HCEC 1CT (cell line): ENCODE measurements at regions not wholly inside any gene's neighbourhood (a gene's known extent, or its start where the extent isn't known, plus 50 kb on each side); places are given as distances from the start of the nearest gene placed in this dataset.
"Not testable (repeated sequence)": the region's sequence is repeated elsewhere in the genome, so short reads cannot be mapped to it uniquely, and the experiment has no call there.

Experiments used
- DNase-seq: peaks from one replicate; pipeline ENCODE4 v3.0.0-alpha.2; 2017

- DNase-seq, result no peak
These were observed 636.2 kb upstream of the ANKRD30A start for GRCh38 chr10:36489181-36489580.

DNA sequence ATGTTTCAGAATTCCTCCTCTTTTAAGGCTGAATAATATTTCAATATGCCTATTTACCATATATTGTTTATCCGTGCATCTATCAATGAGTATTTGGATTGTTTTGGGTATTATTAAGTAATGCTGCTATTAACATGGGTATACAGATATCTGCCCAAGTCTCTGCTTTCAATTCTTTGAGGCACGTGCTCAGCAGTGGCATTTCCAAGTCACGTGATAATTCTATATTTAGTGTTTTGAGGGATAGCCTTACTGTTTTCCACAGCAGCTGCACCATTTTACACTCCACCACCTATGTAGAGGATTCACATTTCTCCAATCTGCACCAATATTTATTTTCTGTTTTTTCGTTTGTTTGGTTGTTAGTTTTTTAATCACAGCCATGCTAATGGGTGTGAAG is 636.8 kb upstream of the ANKRD30A start:
- no peak for DNase-seq

DNA sequence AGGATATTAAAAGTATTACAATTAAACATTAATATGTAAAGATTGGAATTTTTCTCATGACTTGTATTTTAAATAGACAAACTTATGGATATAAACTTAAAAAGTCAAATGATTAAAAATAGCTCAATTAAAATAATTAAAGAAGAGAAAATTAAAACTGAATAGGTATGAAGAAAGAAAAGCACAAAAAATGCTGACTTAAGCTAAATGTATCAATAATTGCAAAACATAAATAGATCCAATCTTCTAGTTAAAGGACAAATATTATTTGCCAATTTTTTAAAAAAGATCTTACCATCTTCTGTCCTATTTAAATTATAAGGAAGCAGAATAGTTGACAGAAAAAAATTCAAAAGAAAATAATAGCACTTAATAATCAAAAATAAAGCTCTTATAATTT is 646.3 kb upstream of the ANKRD30A start:
- no peak for DNase-seq

DNA sequence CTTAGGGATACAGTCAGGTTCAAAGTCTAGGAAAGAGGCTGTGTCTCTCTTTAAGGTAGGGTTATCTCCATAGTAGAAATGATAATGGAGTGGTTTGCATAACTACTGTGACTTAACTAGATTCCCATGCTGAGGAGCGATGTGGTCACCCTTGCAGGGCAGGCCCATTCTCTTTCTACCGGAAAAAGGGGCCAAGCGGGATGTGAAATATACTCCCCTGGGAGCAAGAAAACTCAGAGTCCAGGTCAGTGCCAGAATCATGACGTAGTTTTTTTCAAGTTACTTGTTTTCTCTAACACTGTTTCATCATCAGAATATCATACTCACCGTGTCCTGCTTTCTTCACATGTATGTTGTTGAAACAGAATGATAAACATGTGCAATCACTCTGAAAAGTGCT is 649.0 kb upstream of the ANKRD30A start:
- DNase-seq, result no peak

- peak; percentile 15 for DNase-seq
These were observed 649.7 kb upstream of the ANKRD30A start for GRCh38 chr10:36475746-36476145.

DNA sequence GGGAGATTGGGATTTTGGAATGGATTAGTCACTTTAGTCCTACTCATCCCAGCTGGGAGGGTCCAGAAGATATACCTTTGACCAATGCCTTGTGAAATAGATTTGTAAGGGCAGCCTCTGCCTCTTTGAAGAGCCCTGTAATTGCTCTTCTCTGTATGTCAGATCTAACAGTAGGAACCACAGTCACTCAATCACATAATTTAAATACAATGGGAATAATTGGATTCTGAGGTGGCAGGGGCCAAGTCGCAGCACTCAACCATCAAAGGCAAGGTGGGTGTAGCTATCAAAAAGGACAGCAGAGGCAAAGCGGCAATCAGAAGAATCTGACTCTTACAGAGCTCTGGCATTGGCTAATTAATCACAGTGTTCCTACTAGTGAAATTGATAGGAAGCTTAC is 650.9 kb upstream of the ANKRD30A start:
- no peak for DNase-seq

GRCh38 chr10:36473122-36473521 is 652.3 kb upstream of the ANKRD30A start:
- DNase-seq, result no peak

- peak; percentile 92 for DNase-seq
These were observed 655.8 kb upstream of the ANKRD30A start for GRCh38 chr10:36469585-36469984.

- no peak for DNase-seq
These were observed 656.8 kb upstream of the ANKRD30A start for GRCh38 chr10:36468620-36469019.

DNA sequence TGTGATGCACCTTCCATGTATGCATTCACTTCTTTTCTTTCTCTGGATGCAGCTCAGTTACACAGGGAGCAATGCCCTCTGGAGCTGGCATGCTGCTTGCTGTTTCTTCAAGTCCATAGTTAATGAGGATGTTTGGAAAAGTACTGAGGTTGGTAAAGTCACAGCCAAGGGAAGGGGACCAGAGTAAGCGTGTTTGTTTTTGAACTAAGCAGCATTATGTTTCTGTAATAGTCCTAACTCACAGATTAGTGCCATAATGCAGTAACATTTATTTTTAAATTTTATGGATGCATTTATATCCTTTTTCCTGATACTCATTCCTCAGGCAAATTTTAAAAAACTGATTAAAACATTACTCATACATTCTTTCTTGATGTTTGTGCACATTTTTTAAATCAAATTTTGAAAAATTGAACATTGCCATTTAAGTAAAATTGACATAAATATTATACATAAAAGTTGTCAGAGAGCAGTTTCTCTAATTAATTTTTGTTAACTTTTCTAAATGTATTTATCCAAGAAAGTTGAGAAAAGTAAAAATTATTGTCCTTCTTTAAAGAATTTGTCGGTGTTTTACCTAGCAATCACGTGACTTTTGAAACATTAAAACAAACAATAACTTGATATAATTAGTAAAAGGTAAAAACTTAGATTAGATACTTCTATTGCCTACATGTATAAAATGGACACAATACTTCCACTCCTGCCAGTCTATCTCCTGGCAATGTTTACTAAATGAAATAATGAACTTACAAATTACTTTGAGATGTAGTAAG is 659.6 kb upstream of the ANKRD30A start:
- DNase-seq, result peak; percentile 15

DNA sequence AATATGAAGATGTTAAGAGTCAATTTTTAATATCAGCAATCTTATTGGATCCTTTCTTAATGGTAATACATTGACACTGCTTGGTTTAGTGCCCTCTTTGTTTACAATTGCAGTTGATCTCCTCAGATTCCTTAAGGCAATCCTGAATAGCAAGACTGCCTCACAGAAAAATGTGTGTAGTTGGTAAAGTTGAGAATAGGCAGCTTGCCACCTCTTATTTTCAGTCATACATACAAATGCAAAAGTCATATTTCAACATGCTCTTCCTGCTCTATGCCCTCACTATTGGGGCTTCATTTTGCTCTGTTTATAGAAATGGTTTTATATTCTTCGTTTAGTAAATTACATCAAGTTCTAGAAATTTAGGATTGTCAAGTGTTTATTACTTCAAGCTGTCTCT is 661.1 kb upstream of the ANKRD30A start:
- DNase-seq, result no peak

- no peak for DNase-seq
These were observed 662.0 kb upstream of the ANKRD30A start for GRCh38 chr10:36463390-36463789.

GRCh38 chr10:36462194-36462593 is 663.2 kb upstream of the ANKRD30A start:
- DNase-seq, result peak; percentile 73

- not testable (repeated sequence) for DNase-seq
These were observed 667.0 kb upstream of the ANKRD30A start for GRCh38 chr10:36458437-36458836.

DNA sequence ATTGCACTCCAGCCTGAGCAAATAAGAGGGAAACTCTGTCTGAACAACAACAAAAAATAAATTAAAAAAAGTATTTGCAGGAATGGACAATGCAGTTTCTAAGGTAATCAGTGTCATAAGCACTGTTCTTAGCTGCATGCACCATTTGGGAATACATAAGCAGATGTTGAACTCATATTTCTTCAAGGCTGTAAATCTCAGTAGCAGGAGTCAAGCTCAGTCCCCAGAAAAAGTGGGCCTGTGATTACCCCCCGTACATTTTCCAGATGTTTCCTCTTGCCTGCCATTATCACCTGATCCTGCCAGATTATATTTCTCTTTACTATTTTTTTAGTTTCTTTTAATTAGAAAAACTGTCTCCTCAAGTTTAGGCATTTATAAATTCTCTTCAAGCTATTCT is 667.6 kb upstream of the ANKRD30A start:
- DNase-seq, result no peak

GRCh38 chr10:36455526-36456133 is 669.8 kb upstream of the ANKRD30A start:
- DNase-seq, result no peak

GRCh38 chr10:36452851-36453250 is 672.5 kb upstream of the ANKRD30A start:
- DNase-seq, result no peak

DNA sequence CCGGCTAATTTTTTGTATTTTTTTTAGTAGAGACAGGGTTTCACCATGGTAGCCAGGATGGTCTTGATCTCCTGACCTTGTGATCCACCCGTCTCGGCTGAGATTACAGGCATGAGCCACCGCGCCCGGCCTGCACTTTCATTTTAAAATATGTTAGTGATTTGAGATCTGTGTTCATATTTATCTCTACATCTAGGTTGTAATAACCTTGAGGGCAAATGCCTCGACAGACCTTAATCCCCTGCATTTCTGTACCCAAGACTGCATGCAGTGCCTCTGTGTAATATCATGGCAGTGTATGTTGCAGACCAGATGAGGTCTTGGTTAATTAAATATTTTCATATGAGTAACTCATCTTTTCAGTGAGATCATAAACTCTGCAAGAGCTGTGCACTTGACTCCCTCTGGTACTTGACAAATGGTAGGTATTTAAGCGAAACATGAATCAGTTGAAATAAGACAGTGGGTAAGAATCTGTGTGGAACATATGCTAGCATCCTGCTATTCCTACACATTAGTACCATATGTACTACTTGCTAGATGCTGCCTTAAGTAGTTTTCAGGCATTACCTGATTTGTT is 673.9 kb upstream of the ANKRD30A start:
- no peak for DNase-seq

DNA sequence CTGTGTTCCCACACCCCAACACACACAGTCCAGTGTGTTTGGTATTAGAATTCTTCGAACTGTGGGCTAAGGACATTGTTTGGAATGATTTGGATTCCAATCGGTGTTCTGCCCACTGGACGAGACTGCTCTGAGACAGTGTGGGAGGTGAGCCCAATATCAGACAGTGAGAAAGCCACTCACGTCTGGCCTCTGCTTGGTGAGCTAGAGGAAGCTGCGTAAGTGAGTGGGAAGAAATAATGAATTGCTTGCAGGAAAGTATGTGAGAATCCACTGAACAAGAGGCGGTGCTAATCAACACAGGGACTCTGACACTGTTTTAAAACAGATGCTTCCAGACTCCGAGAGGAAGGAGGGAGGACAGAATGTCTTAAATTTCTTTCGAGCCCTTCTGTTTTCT is 675.0 kb upstream of the ANKRD30A start:
- peak; percentile 39 for DNase-seq

GRCh38 chr10:36448760-36449691 is 676.4 kb upstream of the ANKRD30A start:
- no peak for DNase-seq

DNA sequence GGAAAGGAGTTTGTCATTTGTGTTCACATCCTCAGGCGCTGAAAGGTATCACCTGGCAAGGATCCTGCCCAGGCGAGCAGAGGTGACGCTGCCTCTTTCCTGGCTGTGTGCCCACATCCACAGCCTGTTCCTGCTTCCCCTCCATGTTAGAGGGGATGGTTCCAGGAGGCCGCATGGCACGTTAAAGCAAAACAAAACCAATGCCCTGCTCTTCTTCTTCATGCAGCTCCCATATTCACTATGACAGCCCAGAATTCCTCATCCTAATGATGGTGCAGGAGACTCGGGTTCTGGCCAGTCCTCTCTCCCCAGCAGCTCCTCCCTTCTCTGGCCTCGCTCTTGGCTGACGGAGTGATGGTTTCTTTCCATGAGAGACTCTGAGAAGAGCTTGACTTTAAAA is 678.5 kb upstream of the ANKRD30A start:
- no peak for DNase-seq

- no peak for DNase-seq
These were observed 682.2 kb upstream of the ANKRD30A start for GRCh38 chr10:36443233-36443632.

DNA sequence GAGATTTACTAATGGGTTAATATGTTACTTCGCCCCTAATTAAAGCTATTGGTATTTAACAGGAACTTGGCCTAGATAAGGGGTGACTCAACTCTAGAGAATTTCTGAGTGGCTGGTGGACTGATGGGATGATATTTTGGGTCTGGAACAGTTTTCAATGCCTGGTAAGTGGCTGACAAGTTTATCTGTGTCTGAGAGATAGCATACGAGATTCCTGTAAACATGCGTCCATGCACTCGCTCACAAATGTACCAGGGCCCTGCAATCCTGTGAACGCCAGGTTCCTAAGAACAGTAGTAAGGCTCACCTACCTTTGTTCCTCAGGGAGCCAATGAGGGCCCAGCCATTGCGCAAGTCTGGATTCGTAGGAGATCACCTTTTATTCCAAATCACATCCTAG is 683.8 kb upstream of the ANKRD30A start:
- DNase-seq, result no peak
